ENCODE measurements at regions not wholly inside any gene's neighbourhood (a gene's known extent, or its start where the extent isn't known, plus 50 kb on each side); places are given as distances from the start of the nearest gene placed in this dataset.

DNA sequence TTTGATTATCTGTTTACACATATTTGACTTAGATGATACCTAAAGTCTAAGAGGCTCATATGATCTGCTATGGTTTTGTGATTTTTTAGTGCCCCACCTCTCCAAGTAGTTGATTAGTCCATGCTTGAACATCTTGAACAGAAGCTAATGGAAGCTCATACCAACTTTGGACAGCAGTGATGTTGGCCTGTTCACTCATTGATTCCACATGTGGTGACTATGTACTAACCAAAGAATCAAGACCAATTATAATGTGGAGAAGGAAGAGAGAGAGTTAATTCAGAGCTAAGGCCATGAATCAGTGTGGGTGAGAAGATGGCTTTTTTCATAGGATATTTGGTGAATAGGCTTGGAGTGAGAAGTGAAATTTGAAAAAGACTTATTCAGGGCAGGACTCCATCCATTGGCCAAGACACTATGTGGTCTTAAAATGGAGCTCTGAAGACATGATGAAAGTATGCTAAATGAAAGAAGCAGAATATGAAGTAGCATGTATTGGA, 178.3 kb upstream of the TWIST2 start:
- H3K36me3 Mint-ChIP-seq = peaks cover 0 to 16% (median 0%) of the 10 kb centered on the region in 3 donors
- H3K27ac Mint-ChIP-seq = peak overlapping the region in 1 of 10 donors; percentile 57
- POLR2A ChIA-PET = no interaction called here
- H3K4me3 Mint-ChIP-seq = no peak overlapping the region
- ATAC-seq (no peak), DNase-seq (no peak)
- no peaks in the 10 kb centered on the region for H3K4me1 Mint-ChIP-seq
- H3K27me3 Mint-ChIP-seq = peaks cover 10 to 44% (median 16%) of the 10 kb centered on the region in 5 donors
- H3K9me3 Mint-ChIP-seq = peaks cover 0 to 45% (median 10%) of the 10 kb centered on the region in 9 donors

DNA sequence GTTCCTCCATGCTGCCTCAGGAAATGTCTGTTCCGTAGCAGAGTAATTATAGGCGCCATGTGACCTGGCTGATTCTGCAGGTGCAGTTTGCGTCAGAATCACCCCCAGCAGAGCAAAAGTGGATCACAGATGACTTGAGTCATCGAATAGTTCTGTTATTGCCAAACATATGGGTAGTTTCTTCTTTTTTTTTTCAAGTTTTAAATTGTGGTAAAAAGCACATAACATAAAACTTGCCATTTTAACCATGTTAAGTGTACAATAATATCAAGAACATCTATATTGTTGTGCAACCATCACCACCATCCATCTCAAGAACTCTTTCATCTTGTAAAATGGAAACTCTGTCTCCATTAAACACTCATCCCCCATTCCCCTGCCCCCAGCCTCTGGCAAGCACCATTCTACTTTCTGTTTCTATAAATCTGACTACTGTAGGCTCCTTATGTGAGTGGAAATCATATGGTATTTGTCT, 177.7 kb upstream of the TWIST2 start:
- POLR2A ChIA-PET = no interaction called here
- H3K9me3 Mint-ChIP-seq = peaks cover 0 to 40% (median 10%) of the 10 kb centered on the region in 9 donors
- peaks cover 0 to 11% (median 0%) of the 10 kb centered on the region in 3 donors for H3K36me3 Mint-ChIP-seq
- no peak for DNase-seq
- peaks cover 10 to 41% (median 18%) of the 10 kb centered on the region in 5 donors for H3K27me3 Mint-ChIP-seq
- no peak overlapping the region for H3K4me3 Mint-ChIP-seq
- no peak overlapping the region for H3K27ac Mint-ChIP-seq
- H3K4me1 Mint-ChIP-seq = no peaks in the 10 kb centered on the region
- ATAC-seq = no peak

DNA sequence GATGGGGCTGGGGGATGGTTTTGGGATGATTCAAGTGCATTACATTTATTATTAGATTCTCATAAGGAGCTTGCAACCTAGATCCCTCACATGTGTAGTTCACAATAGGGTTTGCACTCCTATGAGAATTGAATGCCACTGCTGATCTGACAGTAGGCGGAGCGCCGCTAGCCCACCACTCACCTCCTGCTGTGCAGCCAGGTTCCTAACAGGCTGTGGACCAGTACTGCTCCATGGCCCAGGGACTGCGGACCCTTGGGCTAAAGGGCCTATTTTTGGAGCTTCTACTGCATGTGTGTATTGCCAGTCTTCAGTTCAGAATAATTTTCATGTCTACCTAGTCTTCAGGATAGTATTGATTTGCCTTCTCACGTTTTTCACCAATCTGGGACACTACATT, 165.3 kb upstream of the TWIST2 start:
- Mint-ChIP-seq H3K4me3 (no peak overlapping the region), H3K27ac (no peak overlapping the region), H3K4me1 (peaks cover 0 to 6% (median 2%) of the 10 kb centered on the region in 4 donors), H3K27me3 (peaks cover 19 to 66% (median 27%) of the 10 kb centered on the region in 5 donors), H3K36me3 (peaks cover 8 to 21% (median 11%) of the 10 kb centered on the region in 3 donors), H3K9me3 (peaks cover 0 to 28% (median 11%) of the 10 kb centered on the region in 9 donors)
- POLR2A ChIA-PET = no interaction called here
- ATAC-seq (no peak), DNase-seq (no peak)

DNA sequence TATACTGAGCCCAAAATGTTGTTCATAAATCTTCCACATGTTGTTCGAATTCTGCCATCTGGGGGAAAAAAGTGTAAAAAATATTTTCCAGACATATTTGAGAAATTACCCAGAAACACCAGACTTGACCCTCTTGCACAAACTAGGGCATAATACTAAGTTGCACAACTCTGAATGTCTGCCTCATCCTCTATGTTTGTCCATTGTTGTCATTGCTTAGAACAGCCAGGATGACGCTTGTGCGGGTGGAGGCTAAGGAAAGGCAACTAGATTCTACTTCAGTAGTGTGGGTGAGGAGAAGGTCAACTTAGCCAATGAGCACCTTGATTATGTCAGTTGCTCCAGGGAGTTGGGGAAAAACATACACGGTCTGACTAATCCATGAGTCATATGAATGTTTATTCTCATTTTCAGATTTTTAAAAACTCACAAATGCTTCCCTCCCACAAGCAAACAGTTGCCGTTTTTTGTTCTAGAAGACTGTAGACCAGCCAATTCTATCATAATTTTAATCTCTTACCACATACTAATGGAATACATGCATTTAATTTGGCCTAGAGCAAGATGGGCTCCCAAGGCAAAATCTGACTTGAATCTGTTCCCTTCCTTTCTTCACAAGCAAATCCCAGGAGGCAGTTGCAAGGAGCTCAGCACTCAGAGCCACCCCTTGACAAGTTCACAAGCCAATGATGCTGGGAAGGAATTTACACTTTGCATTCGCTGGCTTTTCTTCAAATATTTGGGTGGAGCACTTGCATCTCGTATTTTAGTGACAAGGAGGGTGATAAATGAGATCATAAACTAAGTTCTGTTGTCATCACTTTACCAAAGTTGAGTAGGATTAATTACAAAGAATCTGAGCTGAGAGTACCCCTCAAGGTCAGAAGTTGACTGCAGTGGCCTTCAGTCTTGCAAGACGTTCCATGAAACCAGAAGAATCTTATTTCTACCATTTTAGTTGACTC, 163.2 kb upstream of the TWIST2 start:
- H3K27me3 Mint-ChIP-seq = peaks cover 13 to 63% (median 18%) of the 10 kb centered on the region in 5 donors
- peaks cover 0 to 5% (median 3%) of the 10 kb centered on the region in 3 donors for H3K36me3 Mint-ChIP-seq
- no peak overlapping the region for H3K4me3 Mint-ChIP-seq
- DNase-seq (no peak), ATAC-seq (no peak)
- H3K9me3 Mint-ChIP-seq = peaks cover 0 to 9% (median 0%) of the 10 kb centered on the region in 9 donors
- POLR2A ChIA-PET = no interaction called here
- H3K4me1 Mint-ChIP-seq = peaks cover 0 to 6% (median 2%) of the 10 kb centered on the region in 4 donors
- H3K27ac Mint-ChIP-seq = no peak overlapping the region

DNA sequence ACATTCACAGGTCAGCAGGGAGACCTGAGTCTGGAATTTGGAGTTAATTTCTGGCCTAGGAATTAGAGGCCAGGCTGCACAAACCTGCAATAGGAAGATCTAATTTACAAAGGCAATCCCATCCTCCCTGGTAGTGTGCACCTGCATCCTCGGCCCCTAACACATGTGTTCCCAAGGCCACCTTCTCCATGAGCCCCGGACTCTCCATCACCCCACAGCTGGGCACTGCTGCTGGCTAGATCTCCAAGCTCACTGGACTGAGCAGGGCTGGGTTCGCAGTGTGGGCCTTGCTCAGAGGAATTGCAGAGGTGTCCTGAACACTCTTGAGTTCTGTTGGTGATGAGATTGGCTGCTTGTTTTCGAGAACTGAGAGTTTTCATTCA, 162.6 kb upstream of the TWIST2 start:
- Mint-ChIP-seq H3K9me3 (peaks cover 0 to 4% (median 0%) of the 10 kb centered on the region in 9 donors), H3K36me3 (peaks cover 0 to 5% (median 0%) of the 10 kb centered on the region in 3 donors), H3K4me1 (peaks cover 0 to 6% (median 2%) of the 10 kb centered on the region in 4 donors), H3K4me3 (no peak overlapping the region), H3K27me3 (peaks cover 17 to 62% (median 21%) of the 10 kb centered on the region in 5 donors), H3K27ac (no peak overlapping the region)
- DNase-seq = no peak
- POLR2A ChIA-PET = no interaction called here
- no peak for ATAC-seq

DNA sequence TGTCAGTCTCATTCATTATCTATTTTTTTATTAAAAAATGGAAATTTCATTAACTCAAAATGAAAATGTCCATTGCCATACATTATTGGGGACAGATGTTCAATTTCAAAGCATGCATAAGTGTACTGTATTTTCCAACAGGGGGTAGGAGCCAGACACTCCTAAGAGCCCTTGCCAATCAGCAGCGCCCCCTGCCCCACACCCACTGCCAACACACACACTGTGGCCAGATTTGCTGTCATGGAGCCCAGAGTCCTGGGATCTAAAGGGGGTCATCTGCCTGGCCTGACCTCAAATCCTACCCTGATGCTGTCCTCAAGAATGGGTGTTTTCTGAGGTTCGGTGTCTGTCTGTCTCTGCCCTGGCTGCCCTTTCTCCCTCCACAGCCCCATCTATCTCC, 162.2 kb upstream of the TWIST2 start:
- Mint-ChIP-seq H3K4me1 (peaks cover 0 to 6% (median 2%) of the 10 kb centered on the region in 4 donors), H3K27me3 (peaks cover 17 to 61% (median 22%) of the 10 kb centered on the region in 5 donors), H3K27ac (no peak overlapping the region), H3K36me3 (peaks cover 0 to 5% (median 0%) of the 10 kb centered on the region in 3 donors), H3K9me3 (peaks cover 0 to under 1% (median 0%) of the 10 kb centered on the region in 9 donors), H3K4me3 (no peak overlapping the region)
- DNase-seq = no peak
- no peak for ATAC-seq
- POLR2A ChIA-PET = no interaction called here

DNA sequence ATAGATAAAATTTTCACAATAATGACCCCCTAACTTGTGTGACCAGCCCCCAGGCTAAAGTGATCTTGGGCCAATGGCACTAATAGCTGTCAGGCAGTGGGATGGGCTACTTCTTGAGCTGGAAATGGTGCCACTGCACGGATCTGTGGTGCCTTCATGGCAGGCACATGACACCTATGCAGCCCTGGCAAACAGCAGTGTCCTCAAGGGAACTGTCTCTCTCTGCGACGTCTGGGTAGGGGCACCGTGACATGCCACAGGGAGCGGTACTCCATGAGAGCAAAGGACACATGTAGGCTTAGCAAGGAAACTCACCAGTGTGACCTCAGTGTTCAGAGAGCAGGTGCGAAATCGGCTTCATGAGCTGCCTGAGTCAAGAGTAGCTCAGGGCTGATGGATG, 161.7 kb upstream of the TWIST2 start:
- Mint-ChIP-seq H3K27me3 (peaks cover 15 to 56% (median 20%) of the 10 kb centered on the region in 5 donors), H3K36me3 (peaks cover 0 to 2% (median 0%) of the 10 kb centered on the region in 3 donors), H3K27ac (peak overlapping the region in 2 of 10 donors; percentile 19 to 33), H3K4me1 (peaks cover 0 to 6% (median 2%) of the 10 kb centered on the region in 4 donors), H3K4me3 (no peak overlapping the region), H3K9me3 (no peaks in the 10 kb centered on the region)
- POLR2A ChIA-PET = no interaction called here
- DNase-seq (no peak), ATAC-seq (no peak)

DNA sequence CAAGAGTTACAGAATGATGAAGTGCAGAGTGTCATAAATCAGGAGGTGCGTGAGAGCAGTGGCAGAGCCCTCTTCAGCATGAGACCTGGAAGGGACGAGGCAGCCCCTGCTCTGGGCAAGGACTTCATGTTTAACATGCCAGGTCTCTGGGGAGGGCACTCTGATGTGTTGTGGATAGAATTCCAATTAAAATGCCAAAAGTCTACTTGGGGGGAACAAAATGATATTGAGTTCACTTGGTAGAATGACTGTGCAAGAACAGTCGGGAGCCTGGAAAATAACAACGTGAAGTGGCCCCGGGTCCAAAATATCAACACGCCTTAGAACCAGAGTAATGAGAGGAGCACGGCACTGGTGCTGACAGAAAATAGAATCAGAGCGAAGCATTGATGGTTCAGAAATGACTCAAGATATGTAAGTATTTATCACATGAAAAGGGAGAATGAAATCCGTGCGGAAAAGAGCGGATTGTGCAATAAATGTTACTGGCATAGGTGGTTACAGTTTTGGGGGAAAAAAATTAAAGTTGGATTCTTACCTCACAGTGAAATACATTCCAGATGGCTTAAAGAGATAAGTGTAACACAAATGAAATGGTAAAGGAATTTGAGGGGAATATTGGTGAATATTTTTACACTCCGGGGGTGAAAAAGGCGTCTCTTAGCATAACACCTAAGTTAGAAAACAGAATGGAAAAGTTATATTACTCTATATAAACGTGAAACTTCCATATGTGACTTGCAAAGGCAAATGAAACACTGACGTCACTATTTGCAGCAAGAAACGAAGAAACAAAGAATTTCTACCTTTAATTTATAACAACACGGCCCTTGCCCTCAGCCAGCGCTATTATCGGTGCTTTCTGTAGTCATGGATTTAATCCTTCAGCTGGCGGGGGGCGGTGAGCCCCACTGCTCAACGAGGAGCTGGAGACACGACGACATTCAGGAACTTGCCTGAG, 159.4 kb upstream of the TWIST2 start:
- peaks cover 11 to 42% (median 18%) of the 10 kb centered on the region in 5 donors for H3K27me3 Mint-ChIP-seq
- no peak overlapping the region for H3K4me3 Mint-ChIP-seq
- no peak overlapping the region for H3K27ac Mint-ChIP-seq
- no peaks in the 10 kb centered on the region for H3K9me3 Mint-ChIP-seq
- ATAC-seq (no peak), DNase-seq (no peak)
- POLR2A ChIA-PET = no interaction called here
- no peaks in the 10 kb centered on the region for H3K36me3 Mint-ChIP-seq
- H3K4me1 Mint-ChIP-seq = peaks cover 0 to 6% (median 2%) of the 10 kb centered on the region in 4 donors

DNA sequence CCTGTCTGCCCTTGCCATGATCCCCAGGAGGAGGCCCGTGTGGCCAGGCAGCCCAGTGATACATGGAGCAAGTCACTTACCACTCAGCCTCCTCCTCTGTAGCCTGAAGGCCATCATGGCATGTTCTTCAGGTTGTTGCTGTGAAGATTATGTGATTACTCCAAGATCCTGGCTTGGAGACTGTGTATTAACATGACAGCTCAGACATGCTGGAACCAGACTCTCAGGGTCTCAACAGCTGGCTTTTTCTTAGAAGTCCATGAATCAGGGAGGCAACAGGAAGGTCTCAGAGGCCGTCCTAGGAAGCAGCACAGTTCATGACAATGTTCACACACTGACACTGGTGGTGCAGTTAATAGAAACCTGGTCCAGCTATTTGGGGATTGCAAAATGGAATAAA, 158.6 kb upstream of the TWIST2 start:
- POLR2A ChIA-PET = no interaction called here
- Mint-ChIP-seq H3K27me3 (peaks cover 11 to 41% (median 21%) of the 10 kb centered on the region in 5 donors), H3K27ac (no peak overlapping the region), H3K4me3 (no peak overlapping the region), H3K4me1 (peaks cover 0 to 6% (median 2%) of the 10 kb centered on the region in 4 donors), H3K36me3 (no peaks in the 10 kb centered on the region), H3K9me3 (no peaks in the 10 kb centered on the region)
- DNase-seq = no peak
- ATAC-seq = no peak

DNA sequence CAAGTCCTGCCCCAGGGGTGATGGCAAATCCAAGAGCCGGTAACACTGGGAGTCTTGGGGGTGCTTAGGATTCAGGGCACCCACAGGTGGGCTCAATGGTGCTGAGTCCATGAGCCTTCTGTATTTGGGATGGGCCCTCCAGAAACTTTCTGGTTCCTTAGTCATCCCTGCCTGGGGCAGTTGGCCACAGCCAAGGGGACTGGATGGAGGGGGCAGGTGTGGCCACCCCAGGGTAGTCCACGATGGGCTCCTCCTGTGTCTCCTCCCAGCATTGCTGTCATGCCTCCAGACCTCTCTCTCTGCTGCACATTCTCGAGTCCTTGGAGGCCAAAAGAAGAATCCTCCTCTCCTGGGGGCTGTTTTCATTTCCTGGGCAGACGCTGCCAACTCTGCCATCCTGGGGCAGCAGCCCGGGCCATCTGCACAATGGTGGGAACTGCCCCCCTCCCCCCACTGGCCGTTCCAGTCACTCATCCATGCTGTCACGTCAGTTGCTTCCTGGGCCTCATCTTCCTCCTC, 158.0 kb upstream of the TWIST2 start:
- Mint-ChIP-seq H3K9me3 (no peaks in the 10 kb centered on the region), H3K4me1 (peaks cover 0 to 6% (median 2%) of the 10 kb centered on the region in 4 donors), H3K27me3 (peaks cover 11 to 41% (median 21%) of the 10 kb centered on the region in 5 donors), H3K4me3 (no peak overlapping the region), H3K36me3 (no peaks in the 10 kb centered on the region), H3K27ac (no peak overlapping the region)
- ATAC-seq (no peak), DNase-seq (no peak)
- POLR2A ChIA-PET = no interaction called here

DNA sequence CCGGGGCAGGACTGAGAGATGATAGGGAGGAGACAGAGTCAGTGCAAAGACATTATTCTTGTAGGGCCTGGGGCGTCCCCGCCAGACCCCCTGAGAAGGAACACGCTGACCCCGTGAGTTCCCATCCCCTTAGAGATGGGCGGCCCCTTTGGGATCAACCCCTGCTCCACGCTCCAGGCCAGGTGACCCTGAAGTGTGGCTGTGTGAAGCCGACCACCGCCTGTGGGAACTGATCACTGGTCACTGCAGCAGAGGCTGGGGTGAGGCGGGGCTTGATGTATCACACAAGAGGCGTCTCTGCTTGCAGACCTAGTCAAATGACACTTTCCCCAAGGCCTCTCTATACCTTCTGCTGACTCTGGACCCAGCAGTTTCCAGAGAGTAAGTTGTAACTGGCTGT, 157.4 kb upstream of the TWIST2 start:
- no peaks in the 10 kb centered on the region for H3K9me3 Mint-ChIP-seq
- peaks cover 11 to 41% (median 21%) of the 10 kb centered on the region in 5 donors for H3K27me3 Mint-ChIP-seq
- peaks cover 0 to 6% (median 2%) of the 10 kb centered on the region in 4 donors for H3K4me1 Mint-ChIP-seq
- no peak overlapping the region for H3K4me3 Mint-ChIP-seq
- H3K36me3 Mint-ChIP-seq = no peaks in the 10 kb centered on the region
- DNase-seq (no peak), ATAC-seq (no peak)
- POLR2A ChIA-PET = no interaction called here
- no peak overlapping the region for H3K27ac Mint-ChIP-seq

Data from naive thymus-derived CD8-positive, alpha-beta T cell (primary cell).